ENCODE measurements at regions not wholly inside any gene's neighbourhood (a gene's known extent, or its start where the extent isn't known, plus 50 kb on each side); places are given as distances from the start of the nearest gene placed in this dataset.

- intact Hi-C loops (cut with DNase I; ENCODE audit: low total_unique reads), result no loop called here
- no peak for TF ChIP-seq POLR2A (IDR thresholded peaks at IDR 0.05)
- no peak for TF ChIP-seq CTCF (IDR thresholded peaks at IDR 0.05)
- 51 to 83% methylated on average over 2 of the region's 2 CpGs for whole genome bisulfite sequencing, 2 donors
- DNase-seq (ENCODE audit: low spot score in 2 of 2), result no peak
- H3K4me3 ChIP-seq (ENCODE audit: low read depth, poor library complexity, severe bottlenecking), result no peak overlapping the region
Measured at GRCh38 chr13:76330761-76331160, 555.4 kb downstream of the KCTD12 start.

GRCh38 chr13:76329866-76330580 lies 556.2 kb downstream of the KCTD12 start:
- intact Hi-C loops (cut with DNase I; ENCODE audit: low total_unique reads), result no loop called here
- H3K4me3 ChIP-seq (ENCODE audit: low read depth, poor library complexity, severe bottlenecking), result no peak overlapping the region
- TF ChIP-seq CTCF (IDR thresholded peaks at IDR 0.05) (no peak), POLR2A (IDR thresholded peaks at IDR 0.05) (no peak)
- DNase-seq (ENCODE audit: low spot score in 2 of 2), result no peak
- WGBS, 2 donors, result 46 to 50% methylated on average over 2 of the region's 2 CpGs

GRCh38 chr13:76329004-76329403 lies 557.2 kb downstream of the KCTD12 start:
- TF ChIP-seq CTCF (IDR thresholded peaks at IDR 0.05) (no peak), POLR2A (IDR thresholded peaks at IDR 0.05) (no peak)

GRCh38 chr13:76326343-76326742 lies 559.9 kb downstream of the KCTD12 start:
- intact Hi-C loops (cut with DNase I; ENCODE audit: low total_unique reads), result no loop called here
- 50 to 67% methylated on average over 1 of the region's 1 CpG for WGBS, 2 donors
- DNase-seq (ENCODE audit: low spot score in 2 of 2), result no peak
- no peak overlapping the region for H3K4me3 ChIP-seq (ENCODE audit: low read depth, poor library complexity, severe bottlenecking)
- TF ChIP-seq POLR2A (IDR thresholded peaks at IDR 0.05) (no peak), CTCF (IDR thresholded peaks at IDR 0.05) (no peak)

More at GRCh38 chr13:76329004-76329403, 557.2 kb downstream of the KCTD12 start:
- intact Hi-C loops (cut with DNase I; ENCODE audit: low total_unique reads), result no loop called here
- no peak for DNase-seq (ENCODE audit: low spot score in 2 of 2)
- H3K4me3 ChIP-seq (ENCODE audit: low read depth, poor library complexity, severe bottlenecking), result no peak overlapping the region
- WGBS, 2 donors, result 87 to 94% methylated on average over 3 of the region's 3 CpGs

- no peak for TF ChIP-seq CTCF (IDR thresholded peaks at IDR 0.05)
- no peak for TF ChIP-seq POLR2A (IDR thresholded peaks at IDR 0.05)
- intact Hi-C loops (cut with DNase I; ENCODE audit: low total_unique reads), result no loop called here
- DNase-seq (ENCODE audit: low spot score in 2 of 2), result no peak
- H3K4me3 ChIP-seq (ENCODE audit: low read depth, poor library complexity, severe bottlenecking), result no peak overlapping the region
Measured at GRCh38 chr13:76319921-76320320, 566.3 kb downstream of the KCTD12 start.

GRCh38 chr13:76316998-76317527 lies 569.1 kb downstream of the KCTD12 start:
- intact Hi-C loops (cut with DNase I; ENCODE audit: low total_unique reads), result no loop called here
- no peak for DNase-seq (ENCODE audit: low spot score in 2 of 2)
- H3K4me3 ChIP-seq (ENCODE audit: low read depth, poor library complexity, severe bottlenecking), result no peak overlapping the region
- no peak for TF ChIP-seq CTCF (IDR thresholded peaks at IDR 0.05)
